ENCODE measurements at regions not wholly inside any gene's neighbourhood (a gene's known extent, or its start where the extent isn't known, plus 50 kb on each side); places are given as distances from the start of the nearest gene placed in this dataset.
A peak's percentile ranks its signal among the peaks of the same experiment; 100 is the strongest.

DNA sequence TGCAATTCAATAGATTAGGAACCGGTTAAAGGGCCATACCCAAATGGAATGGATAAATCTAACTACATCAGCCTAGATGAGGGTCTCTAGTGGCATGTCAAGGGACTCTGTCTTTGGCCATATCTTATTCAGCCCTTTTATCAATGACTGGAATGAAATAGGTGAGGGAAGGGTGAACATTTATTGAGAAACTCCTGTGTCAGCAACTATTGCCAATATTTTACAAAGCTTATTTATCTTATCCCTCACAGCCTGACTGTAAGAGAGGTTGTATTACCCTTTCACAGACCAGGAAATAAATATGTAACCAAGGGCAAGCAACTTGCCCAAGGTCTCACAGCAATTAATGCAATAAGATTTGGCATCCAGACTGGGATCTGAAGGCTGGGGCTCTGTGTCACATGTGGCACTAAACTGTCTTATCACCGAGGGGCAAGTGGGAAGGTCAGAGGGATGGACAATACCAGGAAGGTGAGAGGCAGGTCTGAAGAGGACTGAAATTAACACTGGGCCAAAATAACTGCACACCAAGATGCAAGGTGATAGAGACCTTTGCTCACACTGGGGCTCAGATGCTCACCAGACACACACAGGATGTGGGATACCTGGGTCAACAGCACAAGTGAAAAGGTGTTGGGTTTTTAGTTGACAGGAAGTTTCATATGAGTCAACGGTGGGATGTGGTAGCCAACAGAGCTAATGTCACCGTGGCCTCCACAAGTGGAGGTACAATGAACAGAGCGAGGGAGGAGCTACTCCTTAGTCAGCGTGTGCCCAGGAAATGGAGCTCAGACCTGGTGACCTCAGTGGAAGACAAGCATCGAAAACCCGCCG lies 261.3 kb downstream of the RPLP1 start:
- Histone ChIP-seq H3K4me1 (peaks cover 0 to 4% (median 4%) of the 10 kb centered on the region in 4 donors), H3K27me3 (no peaks in the 10 kb centered on the region), H3K9me3 (no peaks in the 10 kb centered on the region), H3K27ac (no peak overlapping the region), H3K36me3 (no peaks in the 10 kb centered on the region), H3K4me3 (no peak overlapping the region)
- TF ChIP-seq, protein P1, sequence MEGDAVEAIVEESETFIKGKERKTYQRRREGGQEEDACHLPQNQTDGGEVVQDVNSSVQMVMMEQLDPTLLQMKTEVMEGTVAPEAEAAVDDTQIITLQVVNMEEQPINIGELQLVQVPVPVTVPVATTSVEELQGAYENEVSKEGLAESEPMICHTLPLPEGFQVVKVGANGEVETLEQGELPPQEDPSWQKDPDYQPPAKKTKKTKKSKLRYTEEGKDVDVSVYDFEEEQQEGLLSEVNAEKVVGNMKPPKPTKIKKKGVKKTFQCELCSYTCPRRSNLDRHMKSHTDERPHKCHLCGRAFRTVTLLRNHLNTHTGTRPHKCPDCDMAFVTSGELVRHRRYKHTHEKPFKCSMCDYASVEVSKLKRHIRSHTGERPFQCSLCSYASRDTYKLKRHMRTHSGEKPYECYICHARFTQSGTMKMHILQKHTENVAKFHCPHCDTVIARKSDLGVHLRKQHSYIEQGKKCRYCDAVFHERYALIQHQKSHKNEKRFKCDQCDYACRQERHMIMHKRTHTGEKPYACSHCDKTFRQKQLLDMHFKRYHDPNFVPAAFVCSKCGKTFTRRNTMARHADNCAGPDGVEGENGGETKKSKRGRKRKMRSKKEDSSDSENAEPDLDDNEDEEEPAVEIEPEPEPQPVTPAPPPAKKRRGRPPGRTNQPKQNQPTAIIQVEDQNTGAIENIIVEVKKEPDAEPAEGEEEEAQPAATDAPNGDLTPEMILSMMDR (IDR thresholded peaks at IDR 0.05), result no peak
- no peak for TF ChIP-seq POLR2A (IDR thresholded peaks at IDR 0.05)
- no peak for TF ChIP-seq EP300 (IDR thresholded peaks at IDR 0.05)
- no peak for TF ChIP-seq POLR2AphosphoS5 (IDR thresholded peaks at IDR 0.05)
- 65 to 78% methylated on average over 9 of the region's 9 CpGs for WGBS, 2 donors
- no peak for DNase-seq
- intact Hi-C loops (cut with DNase I), result no loop called here

DNA sequence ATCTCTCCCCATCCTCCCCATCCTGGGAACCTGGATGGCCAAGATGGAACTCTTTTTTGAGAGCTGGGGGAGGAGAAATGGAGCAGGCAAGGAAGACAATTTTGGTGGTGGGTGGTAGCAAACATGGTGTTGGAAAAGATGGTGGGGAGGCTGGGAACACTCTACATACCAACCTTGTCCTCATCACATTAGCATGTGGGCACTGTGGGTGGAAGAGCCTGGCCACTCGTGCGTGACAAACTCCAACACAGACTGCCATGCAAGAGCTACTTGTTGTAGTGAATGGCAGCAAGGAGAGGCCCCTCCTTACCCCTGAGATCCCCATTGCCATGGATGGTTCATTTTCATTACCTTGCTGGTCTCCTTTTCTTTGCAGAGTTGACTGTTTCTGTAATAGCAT lies 262.6 kb downstream of the RPLP1 start:
- no peak overlapping the region for H3K27ac ChIP-seq
- WGBS, 2 donors, result 70 to 91% methylated on average over 2 of the region's 2 CpGs
- no peak for DNase-seq
- H3K4me3 ChIP-seq, result no peak overlapping the region
- H3K27me3 ChIP-seq, result no peaks in the 10 kb centered on the region
- H3K4me1 ChIP-seq, result peaks cover 0 to 13% (median 9%) of the 10 kb centered on the region in 4 donors
- H3K9me3 ChIP-seq, result no peaks in the 10 kb centered on the region
- intact Hi-C loops (cut with DNase I), result no loop called here
- no peaks in the 10 kb centered on the region for H3K36me3 ChIP-seq
- TF ChIP-seq, protein P1 (IDR thresholded peaks at IDR 0.05), result no peak
- TF ChIP-seq EP300 (IDR thresholded peaks at IDR 0.05), result no peak
- no peak for TF ChIP-seq POLR2AphosphoS5 (IDR thresholded peaks at IDR 0.05)
- TF ChIP-seq POLR2A (IDR thresholded peaks at IDR 0.05), result no peak

DNA sequence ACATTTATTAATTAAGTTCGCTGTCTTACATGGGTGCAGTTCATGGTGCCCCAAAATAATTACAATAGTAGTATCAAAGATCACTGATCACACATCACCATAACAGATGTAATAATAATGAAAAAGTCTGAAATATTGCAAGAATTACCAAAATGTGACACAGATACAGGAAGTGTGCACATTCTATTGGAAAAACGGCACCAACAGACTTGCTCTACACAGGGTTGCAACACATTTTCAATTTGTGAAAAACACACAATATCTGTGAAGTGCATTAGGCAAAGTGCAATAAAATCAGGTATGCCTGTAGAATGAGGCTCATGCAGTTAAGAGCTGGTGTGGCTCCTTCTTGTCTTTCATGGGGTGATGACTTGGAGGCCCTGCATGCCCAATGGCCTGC lies 265.8 kb downstream of the RPLP1 start:
- WGBS, 2 donors, result 90 to 95% methylated on average over 2 of the region's 2 CpGs
- intact Hi-C loops (cut with DNase I), result no loop called here
- Histone ChIP-seq H3K27me3 (no peaks in the 10 kb centered on the region), H3K9me3 (no peaks in the 10 kb centered on the region), H3K4me3 (no peak overlapping the region), H3K4me1 (peaks cover 0 to 14% (median 12%) of the 10 kb centered on the region in 4 donors), H3K36me3 (no peaks in the 10 kb centered on the region), H3K27ac (peak overlapping the region in 1 of 4 donors; percentile 32)
- TF ChIP-seq, protein P1 (IDR thresholded peaks at IDR 0.05), result no peak
- no peak for DNase-seq

DNA sequence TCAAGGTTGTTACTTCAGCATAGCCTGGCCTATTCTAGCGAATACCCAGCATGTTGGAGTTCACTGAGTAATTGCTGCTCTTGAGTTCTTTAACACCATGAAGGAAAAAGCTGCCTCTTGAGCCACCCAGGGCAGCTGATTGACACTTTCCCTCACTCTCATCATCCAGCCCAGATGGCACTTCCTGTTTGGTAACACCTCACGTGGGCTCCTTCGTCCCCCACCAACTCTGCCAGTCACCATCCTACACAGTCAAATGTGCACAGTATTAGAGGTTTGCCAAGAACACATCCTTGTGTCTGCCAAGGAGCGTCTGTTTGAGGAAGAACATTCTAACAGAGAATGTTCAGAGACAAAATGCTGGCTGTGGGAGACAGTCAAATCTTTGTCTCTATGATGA lies 266.3 kb downstream of the RPLP1 start:
- TF ChIP-seq POLR2A (IDR thresholded peaks at IDR 0.05) (no peak), POLR2AphosphoS5 (IDR thresholded peaks at IDR 0.05) (peak in 2 of 4 donors; percentile 27 to 62), EP300 (IDR thresholded peaks at IDR 0.05) (peak in 1 of 4 donors; percentile 46)
- TF ChIP-seq, protein P1 (IDR thresholded peaks at IDR 0.05), result no peak
- H3K36me3 ChIP-seq, result no peaks in the 10 kb centered on the region
- H3K4me3 ChIP-seq, result no peak overlapping the region
- 47 to 86% methylated on average over 4 of the region's 4 CpGs for WGBS, 2 donors
- peaks cover 0 to 19% (median 16%) of the 10 kb centered on the region in 4 donors for H3K4me1 ChIP-seq
- no peaks in the 10 kb centered on the region for H3K27me3 ChIP-seq
- no peak for DNase-seq
- no peaks in the 10 kb centered on the region for H3K9me3 ChIP-seq
- intact Hi-C loops (cut with DNase I), result no loop called here
- H3K27ac ChIP-seq, result peak overlapping the region in 2 of 4 donors; percentile 15 to 32

Data from sigmoid colon (tissue), 6 donors.